Prostate gland (tissue), 2 donors: ENCODE measurements at regions not wholly inside any gene's neighbourhood (a gene's known extent, or its start where the extent isn't known, plus 50 kb on each side); places are given as distances from the start of the nearest gene placed in this dataset.

Experiments used
- DNase-seq: peaks from one replicate; pipeline ENCODE4 v3.0.0-alpha.2; 2019; ENCODE audit warnings: low spot score
- H3K27ac ChIP-seq, 2 donors: fragments of 200-600 bp; sonication (generic); 2 replicates each; pipeline ENCODE4 v1.5.1; 2017 to 2019
- H3K27me3 ChIP-seq: fragments of 200-600 bp; sonication (generic); replicated peaks from 2 replicates; pipeline ENCODE4 v1.5.1; 2019; ENCODE audit not compliant: insufficient read depth
- H3K36me3 ChIP-seq, 2 donors: fragments of 200-600 bp; sonication (generic); 1 replicate in 1 of 2; 2 replicates in 1 of 2; pipeline versions ENCODE4 v1.5.1 to v1.8.1; 2017 to 2019
- H3K4me1 ChIP-seq: fragments of 200-600 bp; sonication (generic); replicated peaks from 2 replicates; pipeline ENCODE4 v1.5.1; 2019
- H3K4me3 ChIP-seq, 2 donors: fragments of 200-600 bp; sonication (generic); 2 replicates each; pipeline ENCODE4 v1.5.1; 2017 to 2019
- H3K9me3 ChIP-seq: fragments of 200-600 bp; sonication (generic); 2 replicates; pipeline ENCODE4 v1.5.1; 2017
- POLR2A ChIP-seq: fragments of 450-650 bp; IDR thresholded peaks from one replicate; pipeline ENCODE4 v1.6.1; 2016; ENCODE audit warnings: antibody characterized with exemption, mild to moderate bottlenecking
- POLR2AphosphoS5 ChIP-seq: sonication (generic); formaldehyde crosslinking; IDR thresholded peaks from one replicate; pipeline ENCODE4 v1.6.1; 2017; ENCODE audit warnings: antibody characterized with exemption
- WGBS: methylation state at CpG from one replicate; pipeline ENCODE4 v1.1.5; 2018; 5-methylcytosine and 5-hydroxymethylcytosine counted together
- intact Hi-C: fragments of 100-400 bp; cut with DNase I; formaldehyde crosslinking; loops from one replicate; pipeline ENCODE4 v1.14.2; 2022
- TF ChIP-seq, protein P1 (sequence below), 4 experiments: fragments of 200-600 bp in 2 of 4; fragments of 450-650 bp in 2 of 4; sonication (generic) in 2 of 4; IDR thresholded peaks; 1 replicate in 3 of 4; 2 replicates in 1 of 4; pipeline ENCODE4 v1.5.1; 2016 to 2019; ENCODE audit warnings: antibody characterized with exemption in 4 of 4, mild to moderate bottlenecking in 2 of 4, moderate library complexity in 2 of 4

DNA sequence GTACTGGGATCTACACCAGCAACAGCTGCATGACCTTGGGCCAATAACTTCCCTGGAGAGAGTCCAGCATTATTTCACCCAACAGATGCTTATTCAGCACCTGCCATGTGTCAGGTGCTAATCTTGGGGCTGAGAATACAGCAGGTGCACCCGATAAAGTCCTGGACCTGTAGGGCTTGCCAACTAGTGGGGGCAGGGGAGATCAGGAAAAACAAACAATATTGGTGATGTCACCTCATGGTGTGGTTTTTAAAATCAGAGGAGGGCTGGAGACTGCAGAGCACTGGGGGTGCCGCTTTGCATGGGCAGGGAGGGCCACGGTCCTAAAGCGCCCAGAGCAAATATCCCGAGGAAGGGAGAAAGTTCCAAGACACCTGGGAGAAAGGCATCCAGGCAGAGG is 218.8 kb downstream of the C16orf95 start:
- H3K27me3 ChIP-seq: peaks cover 3% of the 10 kb centered on the region
- TF ChIP-seq, protein P1, sequence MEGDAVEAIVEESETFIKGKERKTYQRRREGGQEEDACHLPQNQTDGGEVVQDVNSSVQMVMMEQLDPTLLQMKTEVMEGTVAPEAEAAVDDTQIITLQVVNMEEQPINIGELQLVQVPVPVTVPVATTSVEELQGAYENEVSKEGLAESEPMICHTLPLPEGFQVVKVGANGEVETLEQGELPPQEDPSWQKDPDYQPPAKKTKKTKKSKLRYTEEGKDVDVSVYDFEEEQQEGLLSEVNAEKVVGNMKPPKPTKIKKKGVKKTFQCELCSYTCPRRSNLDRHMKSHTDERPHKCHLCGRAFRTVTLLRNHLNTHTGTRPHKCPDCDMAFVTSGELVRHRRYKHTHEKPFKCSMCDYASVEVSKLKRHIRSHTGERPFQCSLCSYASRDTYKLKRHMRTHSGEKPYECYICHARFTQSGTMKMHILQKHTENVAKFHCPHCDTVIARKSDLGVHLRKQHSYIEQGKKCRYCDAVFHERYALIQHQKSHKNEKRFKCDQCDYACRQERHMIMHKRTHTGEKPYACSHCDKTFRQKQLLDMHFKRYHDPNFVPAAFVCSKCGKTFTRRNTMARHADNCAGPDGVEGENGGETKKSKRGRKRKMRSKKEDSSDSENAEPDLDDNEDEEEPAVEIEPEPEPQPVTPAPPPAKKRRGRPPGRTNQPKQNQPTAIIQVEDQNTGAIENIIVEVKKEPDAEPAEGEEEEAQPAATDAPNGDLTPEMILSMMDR (IDR thresholded peaks at IDR 0.05): no peak
- TF ChIP-seq POLR2AphosphoS5 (no peak), POLR2A (no peak)
- 77% methylated on average over 5 of the region's 5 CpGs for WGBS
- DNase-seq: no peak
- intact Hi-C loops: no loop called here
- H3K36me3 ChIP-seq: no peaks in the 10 kb centered on the region
- H3K4me3 ChIP-seq: no peak overlapping the region
- no peaks in the 10 kb centered on the region for H3K4me1 ChIP-seq
- no peak overlapping the region for H3K27ac ChIP-seq
- H3K9me3 ChIP-seq: no peaks in the 10 kb centered on the region

DNA sequence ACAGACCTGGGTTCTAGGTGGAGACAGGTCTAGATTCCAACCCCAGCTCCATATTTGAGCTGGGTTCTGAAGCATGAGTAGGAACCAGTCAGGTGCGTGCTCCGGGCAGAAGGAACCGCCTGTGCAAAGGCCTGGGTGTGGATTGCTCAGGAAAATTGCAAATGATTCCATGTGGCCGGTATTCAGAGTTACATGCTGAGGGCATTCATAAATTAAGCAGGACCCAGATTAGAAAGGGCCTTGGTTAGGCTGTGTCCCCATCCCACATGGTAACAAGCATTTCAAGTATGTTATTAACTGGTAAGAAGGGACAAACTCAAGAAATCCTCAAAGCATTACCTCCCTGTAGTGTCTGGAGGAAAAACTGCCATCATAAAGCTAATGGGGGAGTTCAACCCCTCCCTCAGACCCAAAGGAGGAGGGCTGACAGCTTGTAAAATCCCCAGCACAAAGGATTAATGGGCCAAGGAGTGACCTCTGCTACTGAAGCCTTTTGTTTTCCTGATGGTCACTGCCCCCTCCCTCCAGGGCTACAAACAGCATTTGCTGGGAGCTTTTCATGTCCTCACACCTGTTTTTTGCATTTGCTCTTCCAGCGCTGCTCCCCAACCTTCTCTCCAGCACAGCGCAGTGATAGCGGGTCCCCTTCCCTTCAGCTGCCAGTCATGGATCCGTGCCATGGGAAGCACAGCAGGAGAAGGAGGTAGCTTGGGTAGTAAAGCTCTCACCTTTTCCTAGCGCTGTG is 218.0 kb downstream of the C16orf95 start:
- intact Hi-C loops: no loop called here
- H3K9me3 ChIP-seq: no peaks in the 10 kb centered on the region

DNA sequence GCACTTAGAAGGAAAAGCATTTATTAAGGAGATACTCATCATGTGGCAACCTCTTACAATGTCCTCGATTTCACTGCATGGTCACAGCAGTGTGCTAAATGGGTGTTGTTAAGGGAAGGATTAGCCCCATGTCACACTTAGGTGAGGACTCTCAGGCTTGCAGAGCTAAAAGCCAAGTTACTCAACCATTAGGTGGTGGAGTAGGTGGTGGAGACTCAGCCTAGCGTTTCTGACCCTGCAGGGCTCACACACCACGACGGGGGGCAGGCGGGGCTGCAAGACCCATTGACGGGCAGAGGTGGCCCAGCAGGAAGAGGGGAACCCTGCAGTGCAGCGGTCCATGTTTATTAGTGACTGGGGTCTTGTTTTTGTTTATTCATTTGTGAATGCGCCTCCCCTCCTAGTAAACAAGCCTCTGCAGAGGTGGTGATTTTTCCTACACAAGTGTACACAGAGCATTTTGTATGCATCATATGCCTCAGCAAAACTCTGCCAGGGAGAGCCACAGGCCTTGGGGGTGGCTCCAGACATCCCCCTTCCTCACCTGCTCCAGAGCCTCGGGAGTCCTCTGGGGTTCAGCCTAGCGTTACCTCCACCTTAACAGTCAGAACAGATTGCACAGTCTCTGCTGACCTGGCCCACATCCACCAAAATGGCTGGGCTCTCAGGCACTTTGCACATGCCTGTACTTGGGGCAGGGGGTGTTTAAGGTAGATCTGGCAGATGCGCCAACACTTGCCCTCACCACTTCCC is 216.7 kb downstream of the C16orf95 start:
- Histone ChIP-seq H3K4me1 (no peaks in the 10 kb centered on the region), H3K36me3 (no peaks in the 10 kb centered on the region), H3K9me3 (no peaks in the 10 kb centered on the region), H3K27ac (no peak overlapping the region), H3K27me3 (peaks cover 3% of the 10 kb centered on the region), H3K4me3 (no peak overlapping the region)
- no peak for DNase-seq
- intact Hi-C loops: no loop called here
- WGBS: 66% methylated on average over 11 of the region's 11 CpGs
- TF ChIP-seq, protein P1 (IDR thresholded peaks at IDR 0.05): no peak
- no peak for TF ChIP-seq POLR2A
- TF ChIP-seq POLR2AphosphoS5: no peak

More for the DNA sequence above, 218.0 kb downstream of the C16orf95 start:
- H3K4me3 ChIP-seq: no peak overlapping the region
- TF ChIP-seq, protein P1 (IDR thresholded peaks at IDR 0.05): no peak
- no peak for TF ChIP-seq POLR2A
- TF ChIP-seq POLR2AphosphoS5: no peak
- DNase-seq: no peak
- 61% methylated on average over 9 of the region's 9 CpGs for WGBS
- no peak overlapping the region for H3K27ac ChIP-seq
- peaks cover 3% of the 10 kb centered on the region for H3K27me3 ChIP-seq
- no peaks in the 10 kb centered on the region for H3K36me3 ChIP-seq
- H3K4me1 ChIP-seq: no peaks in the 10 kb centered on the region

DNA sequence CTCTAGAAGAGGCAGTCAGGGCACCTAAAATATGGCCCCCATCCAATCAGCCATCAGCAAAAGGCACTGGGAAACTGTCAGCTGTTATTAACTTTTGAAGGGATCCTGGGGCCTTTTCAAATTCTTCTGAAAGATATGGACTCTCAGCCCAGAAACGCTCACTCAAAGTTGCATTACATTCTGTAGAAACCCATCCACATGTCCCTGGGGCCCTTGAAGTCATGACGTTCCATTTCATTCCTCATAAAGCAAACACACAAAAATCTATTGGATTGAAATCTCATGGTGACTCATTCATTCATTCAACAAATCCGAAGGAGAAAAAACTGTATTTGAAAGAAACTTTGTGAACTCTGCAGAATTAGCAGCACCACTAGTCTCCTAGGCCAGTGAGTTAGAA is 215.3 kb downstream of the C16orf95 start:
- intact Hi-C loops: no loop called here
- no peaks in the 10 kb centered on the region for H3K9me3 ChIP-seq
- DNase-seq: no peak
- no peak overlapping the region for H3K27ac ChIP-seq
- TF ChIP-seq, protein P1 (IDR thresholded peaks at IDR 0.05): no peak
- no peak for TF ChIP-seq POLR2A
- no peak for TF ChIP-seq POLR2AphosphoS5
- 70% methylated on average over 3 of the region's 3 CpGs for WGBS
- no peaks in the 10 kb centered on the region for H3K27me3 ChIP-seq
- H3K4me1 ChIP-seq: no peaks in the 10 kb centered on the region
- H3K36me3 ChIP-seq: no peaks in the 10 kb centered on the region
- no peak overlapping the region for H3K4me3 ChIP-seq

DNA sequence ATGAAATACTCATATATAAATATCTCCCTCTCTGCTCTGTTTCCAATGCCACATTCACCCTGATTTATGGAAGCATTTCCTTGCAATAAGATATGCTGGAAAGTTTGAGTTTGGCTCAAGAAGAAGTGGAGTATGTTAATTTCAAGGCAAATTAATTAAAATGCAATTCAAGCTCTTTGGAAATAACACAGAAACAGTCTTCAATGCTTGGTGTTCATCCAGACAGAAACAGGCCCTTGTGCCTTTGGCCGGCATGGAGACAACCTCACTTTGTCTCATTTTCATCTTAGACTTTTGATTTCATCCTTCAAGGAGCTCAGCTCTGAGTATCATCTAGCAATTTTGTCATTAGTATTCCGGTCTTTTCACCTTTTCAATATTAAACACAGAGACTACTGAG is 210.0 kb downstream of the C16orf95 start:
- no peaks in the 10 kb centered on the region for H3K36me3 ChIP-seq
- WGBS: 91% methylated on average over 2 of the region's 2 CpGs
- H3K9me3 ChIP-seq: no peaks in the 10 kb centered on the region
- intact Hi-C loops: no loop called here
- H3K27me3 ChIP-seq: no peaks in the 10 kb centered on the region
- TF ChIP-seq POLR2AphosphoS5: no peak
- TF ChIP-seq POLR2A: no peak
- TF ChIP-seq, protein P1 (IDR thresholded peaks at IDR 0.05): no peak
- no peak for DNase-seq
- no peak overlapping the region for H3K4me3 ChIP-seq
- H3K27ac ChIP-seq: no peak overlapping the region
- no peaks in the 10 kb centered on the region for H3K4me1 ChIP-seq
